ENCODE measurements at regions not wholly inside any gene's neighbourhood (a gene's known extent, or its start where the extent isn't known, plus 50 kb on each side); places are given as distances from the start of the nearest gene placed in this dataset.

- no peak for TF ChIP-seq CTCF (IDR thresholded peaks at IDR 0.05)
- TF ChIP-seq POLR2A (IDR thresholded peaks at IDR 0.05): no peak
Observed at GRCh38 chr16:80330150-80330549, 210.6 kb upstream of the DYNLRB2 start.
